ENCODE measurements at regions not wholly inside any gene's neighbourhood (a gene's known extent, or its start where the extent isn't known, plus 50 kb on each side); places are given as distances from the start of the nearest gene placed in this dataset.

- no peak overlapping the region for H3K27ac ChIP-seq
- TF ChIP-seq ZFX (IDR thresholded peaks at IDR 0.05), result no peak
- TF ChIP-seq, protein P1, sequence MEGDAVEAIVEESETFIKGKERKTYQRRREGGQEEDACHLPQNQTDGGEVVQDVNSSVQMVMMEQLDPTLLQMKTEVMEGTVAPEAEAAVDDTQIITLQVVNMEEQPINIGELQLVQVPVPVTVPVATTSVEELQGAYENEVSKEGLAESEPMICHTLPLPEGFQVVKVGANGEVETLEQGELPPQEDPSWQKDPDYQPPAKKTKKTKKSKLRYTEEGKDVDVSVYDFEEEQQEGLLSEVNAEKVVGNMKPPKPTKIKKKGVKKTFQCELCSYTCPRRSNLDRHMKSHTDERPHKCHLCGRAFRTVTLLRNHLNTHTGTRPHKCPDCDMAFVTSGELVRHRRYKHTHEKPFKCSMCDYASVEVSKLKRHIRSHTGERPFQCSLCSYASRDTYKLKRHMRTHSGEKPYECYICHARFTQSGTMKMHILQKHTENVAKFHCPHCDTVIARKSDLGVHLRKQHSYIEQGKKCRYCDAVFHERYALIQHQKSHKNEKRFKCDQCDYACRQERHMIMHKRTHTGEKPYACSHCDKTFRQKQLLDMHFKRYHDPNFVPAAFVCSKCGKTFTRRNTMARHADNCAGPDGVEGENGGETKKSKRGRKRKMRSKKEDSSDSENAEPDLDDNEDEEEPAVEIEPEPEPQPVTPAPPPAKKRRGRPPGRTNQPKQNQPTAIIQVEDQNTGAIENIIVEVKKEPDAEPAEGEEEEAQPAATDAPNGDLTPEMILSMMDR (conservative IDR thresholded peaks at IDR 0.05), result no peak
Observed at GRCh38 chr4:95987851-95988250, 148.0 kb downstream of the PDHA2 start.

- no peak overlapping the region for H3K27ac ChIP-seq
- TF ChIP-seq, protein P1 (conservative IDR thresholded peaks at IDR 0.05), result no peak
- no peak for TF ChIP-seq ZFX (IDR thresholded peaks at IDR 0.05)
Observed at GRCh38 chr4:95998311-95998710, 158.4 kb downstream of the PDHA2 start.

- TF ChIP-seq ZFX (IDR thresholded peaks at IDR 0.05), result no peak
- TF ChIP-seq, protein P1 (conservative IDR thresholded peaks at IDR 0.05), result no peak
- no peak overlapping the region for H3K27ac ChIP-seq
Observed at GRCh38 chr4:96003951-96004740, 164.3 kb downstream of the PDHA2 start.

DNA sequence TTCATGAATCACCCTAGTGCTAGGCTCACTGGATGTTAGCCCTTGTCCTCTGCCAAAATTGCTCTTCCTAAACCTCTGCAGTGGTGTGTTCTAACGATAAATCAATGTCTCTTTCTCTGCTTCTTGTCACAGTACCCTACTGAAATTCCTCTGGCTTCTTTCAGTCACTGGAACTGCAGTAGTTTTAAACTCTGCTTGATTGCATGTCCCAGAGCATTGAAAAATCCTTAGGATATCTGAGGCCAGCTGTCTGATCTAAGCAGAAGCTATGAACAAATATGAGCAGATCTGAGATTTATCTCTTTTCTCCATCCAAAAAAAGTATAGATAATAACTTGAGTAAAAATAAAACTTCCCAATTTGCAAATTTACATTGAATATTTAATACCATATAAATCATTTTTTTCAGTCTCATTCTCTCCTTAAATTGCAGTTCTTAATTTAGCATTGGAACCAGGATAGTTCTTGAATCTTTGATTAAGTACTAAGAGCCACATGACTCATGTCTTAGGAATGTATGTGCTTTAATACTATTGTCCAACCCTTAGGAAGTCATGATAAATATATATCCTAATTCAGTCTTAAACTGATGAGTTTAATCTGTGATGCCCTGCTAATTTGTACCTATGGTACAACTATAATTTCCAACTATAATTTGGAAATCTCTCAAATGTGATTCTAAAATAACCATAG lies 169.7 kb downstream of the PDHA2 start:
- no peak overlapping the region for H3K27ac ChIP-seq
- TF ChIP-seq, protein P1 (conservative IDR thresholded peaks at IDR 0.05), result no peak
- TF ChIP-seq ZFX (IDR thresholded peaks at IDR 0.05), result no peak

- TF ChIP-seq, protein P1 (conservative IDR thresholded peaks at IDR 0.05), result no peak
- TF ChIP-seq ZFX (IDR thresholded peaks at IDR 0.05), result no peak
- no peak overlapping the region for H3K27ac ChIP-seq
Observed at GRCh38 chr4:96012687-96013086, 172.8 kb downstream of the PDHA2 start.

GRCh38 chr4:96016634-96017299 lies 176.9 kb downstream of the PDHA2 start:
- TF ChIP-seq ZFX (IDR thresholded peaks at IDR 0.05), result no peak
- TF ChIP-seq, protein P1 (conservative IDR thresholded peaks at IDR 0.05), result no peak
- no peak overlapping the region for H3K27ac ChIP-seq

DNA sequence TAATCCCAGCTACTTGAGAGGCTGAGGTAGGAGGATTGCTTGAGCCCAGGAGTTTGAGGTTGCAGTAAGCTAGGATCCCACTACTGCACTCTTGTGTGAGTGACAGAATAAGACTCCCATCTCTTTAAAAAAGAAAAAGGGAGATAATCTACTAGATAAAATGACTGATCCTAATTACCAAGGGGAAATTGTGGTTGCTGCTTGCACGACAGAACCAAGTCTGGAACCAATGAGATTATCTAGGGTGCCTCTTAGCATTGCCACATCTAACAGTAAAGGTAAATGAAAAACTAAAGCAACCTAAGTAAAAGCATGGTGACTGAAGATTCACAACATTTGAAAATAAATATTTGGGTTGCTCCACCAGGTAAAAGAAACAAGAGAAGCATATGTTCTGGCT lies 185.1 kb downstream of the PDHA2 start:
- H3K27ac ChIP-seq, result no peak overlapping the region
- TF ChIP-seq, protein P1 (conservative IDR thresholded peaks at IDR 0.05), result no peak
- no peak for TF ChIP-seq ZFX (IDR thresholded peaks at IDR 0.05)
